Endothelial cell of umbilical vein (primary cell): ENCODE measurements at regions not wholly inside any gene's neighbourhood (a gene's known extent, or its start where the extent isn't known, plus 50 kb on each side); places are given as distances from the start of the nearest gene placed in this dataset.

Experiments used
- BruUV-seq: library from RNA; stranded (reverse); fragments of 400-500 nt; replicated peaks from 2 replicates; lab custom pipeline; 2021; lab: Mats Ljungman, UMichigan
- CTCF ChIA-PET: fragments of 300-600, 350-600 bp; sonication (Branson Sonifier 250); formaldehyde crosslinking; loops from one replicate; lab custom pipeline; 2021; ENCODE audit warnings: antibody characterized with exemption, inconsistent platforms; lab: Charles Lee
- POLR2A ChIA-PET: fragments of 300-600, 350-600 bp; sonication (Branson Sonifier 250); formaldehyde crosslinking; loops from one replicate; lab custom pipeline; 2021; ENCODE audit warnings: antibody characterized with exemption, inconsistent platforms; lab: Charles Lee
- DNase-seq: peaks from one replicate; pipeline ENCODE4 v3.0.0-alpha.2; 2011; ENCODE audit warnings: low read depth, low spot score
- FAIRE-seq: peaks from 2 replicates; lab custom pipeline; 2011; peaks lifted over from hg19 to GRCh38; lab: Jason Lieb, UNC
- H2AFZ ChIP-seq: 2 replicates; pipeline ENCODE4 v1.6.0; 2012; ENCODE audit warnings: low read depth, low read length, control low read depth, inconsistent platforms
- H3K27ac ChIP-seq: 2 replicates; pipeline ENCODE4 v1.5.1; 2011; ENCODE audit warnings: low read depth, mild to moderate bottlenecking, control low read depth, low read length, moderate library complexity; ENCODE audit not compliant: insufficient read depth
- H3K27me3 ChIP-seq, 2 experiments: 2 replicates each; pipeline versions ENCODE4 v1.6.0 to v1.6.1; 2011; ENCODE audit warnings: low read length in 2 of 2, mixed read lengths in 1 of 2; ENCODE audit not compliant: control insufficient read depth in 2 of 2, insufficient read depth in 2 of 2
- H3K36me3 ChIP-seq, 2 experiments: 2 replicates in 1 of 2; 3 replicates in 1 of 2; pipeline ENCODE4 v1.5.1; 2011; ENCODE audit warnings: low read length in 2 of 2, mild to moderate bottlenecking in 1 of 2, moderate library complexity in 1 of 2; ENCODE audit not compliant: control insufficient read depth in 2 of 2, insufficient read depth in 2 of 2; ENCODE audit errors: extremely low read depth in 1 of 2
- H3K4me1 ChIP-seq: 3 replicates; pipeline ENCODE4 v1.5.1; 2011; ENCODE audit warnings: mild to moderate bottlenecking, low read length; ENCODE audit not compliant: control insufficient read depth, insufficient read depth; ENCODE audit errors: extremely low read depth
- H3K4me2 ChIP-seq: 2 replicates; pipeline ENCODE4 v1.6.1; 2011; ENCODE audit warnings: low read length, control low read depth, mixed read lengths; ENCODE audit not compliant: insufficient read depth
- H3K4me3 ChIP-seq, 3 experiments: fragments of 200-600 bp in 1 of 3; sonication (generic), shearing (Covaris generic) in 1 of 3; replicated peaks in 1 of 3; 2 replicates each; pipeline ENCODE4 v1.5.1; 2011 to 2016; ENCODE audit warnings: control low read depth in 3 of 3, low read length in 3 of 3, mild to moderate bottlenecking in 2 of 3, inconsistent platforms in 1 of 3, low read depth in 1 of 3, moderate library complexity in 1 of 3; ENCODE audit not compliant: insufficient read depth in 1 of 3
- H3K79me2 ChIP-seq: 2 replicates; pipeline ENCODE4 v1.6.0; 2012; ENCODE audit warnings: low read length, inconsistent platforms; ENCODE audit not compliant: control insufficient read depth, insufficient read depth
- H3K9ac ChIP-seq: replicated peaks from 2 replicates; pipeline ENCODE3; 2011; ENCODE audit warnings: low read length, control low read depth; ENCODE audit not compliant: insufficient read depth; ENCODE audit errors: extremely low read depth
- H3K9me1 ChIP-seq: replicated peaks from 3 replicates; pipeline ENCODE4 v1.6.0; 2011; ENCODE audit warnings: mild to moderate bottlenecking, low read length; ENCODE audit not compliant: control insufficient read depth, insufficient read depth; ENCODE audit errors: extremely low read depth
- H3K9me3 ChIP-seq: replicated peaks from 2 replicates; pipeline ENCODE4 v1.5.1; 2012; ENCODE audit warnings: low read length, inconsistent platforms; ENCODE audit not compliant: control insufficient read depth, insufficient read depth
- H4K20me1 ChIP-seq: replicated peaks from 2 replicates; pipeline ENCODE3; 2011; ENCODE audit warnings: mild to moderate bottlenecking, low read length; ENCODE audit not compliant: control insufficient read depth, insufficient read depth; ENCODE audit errors: extremely low read depth
- EZH2 ChIP-seq: IDR thresholded peaks from 2 replicates; pipeline ENCODE4 v1.6.1; 2012; ENCODE audit warnings: borderline replicate concordance, low read depth, mild to moderate bottlenecking, moderate library complexity, low read length, inconsistent platforms; ENCODE audit not compliant: severe bottlenecking
- FOS ChIP-seq: IDR thresholded peaks from 2 replicates; pipeline ENCODE4 v1.6.1; 2011; ENCODE audit warnings: mild to moderate bottlenecking, low read length, moderate library complexity, borderline replicate concordance; ENCODE audit not compliant: insufficient read depth
- GATA2 ChIP-seq: IDR thresholded peaks from 2 replicates; pipeline ENCODE4 v1.7.0; 2011; ENCODE audit warnings: low read depth, mild to moderate bottlenecking, moderate library complexity, mixed read lengths, low read length; ENCODE audit not compliant: insufficient read length, insufficient read depth
- JUN ChIP-seq: IDR thresholded peaks from 2 replicates; pipeline ENCODE4 v1.6.1; 2011; ENCODE audit warnings: borderline replicate concordance, low read depth; ENCODE audit not compliant: insufficient read length, insufficient read depth
- MYC ChIP-seq: IDR thresholded peaks from one replicate; pipeline ENCODE4 v1.6.1; 2011; ENCODE audit warnings: mild to moderate bottlenecking, low read depth, low read length
- POLR2A ChIP-seq: IDR thresholded peaks from 2 replicates; pipeline ENCODE4 v1.6.1; 2012; ENCODE audit warnings: low read depth, mild to moderate bottlenecking, control low read depth, low read length
- POLR2AphosphoS5 ChIP-seq: IDR thresholded peaks from 2 replicates; pipeline ENCODE4 v1.6.1; 2012; ENCODE audit warnings: low read depth, mild to moderate bottlenecking, control low read depth, low read length, moderate library complexity; ENCODE audit not compliant: insufficient read depth
- dilution Hi-C: fragments of 300-500 bp; cut with MboI; formaldehyde crosslinking; loops from one replicate; pipeline ENCODE4 v1.15.0; 2019; ENCODE audit warnings: low sequenced_read_pairs; ENCODE audit not compliant: extremely low pct_ligation_motif_present
- intact Hi-C: fragments of 100-400 bp; cut with micrococcal nuclease; formaldehyde crosslinking; loops from one replicate; pipeline ENCODE4 v1.10.0; 2022
- TF ChIP-seq, protein P1 (sequence below): IDR thresholded peaks from 2 replicates; pipeline ENCODE4 v1.6.1; 2011; ENCODE audit not compliant: insufficient read depth, insufficient read length
- TF ChIP-seq, protein P2 (sequence below), 2 donors: IDR thresholded peaks; 1 replicate in 1 of 2; 2 replicates in 1 of 2; pipeline ENCODE4 v1.5.1; 2011; ENCODE audit warnings: low read length in 2 of 2, mild to moderate bottlenecking in 2 of 2, moderate library complexity in 2 of 2, control low read depth in 1 of 2, inconsistent platforms in 1 of 2, low read depth in 1 of 2; ENCODE audit not compliant: insufficient read depth in 1 of 2; ENCODE audit errors: extremely low read depth in 1 of 2

DNA sequence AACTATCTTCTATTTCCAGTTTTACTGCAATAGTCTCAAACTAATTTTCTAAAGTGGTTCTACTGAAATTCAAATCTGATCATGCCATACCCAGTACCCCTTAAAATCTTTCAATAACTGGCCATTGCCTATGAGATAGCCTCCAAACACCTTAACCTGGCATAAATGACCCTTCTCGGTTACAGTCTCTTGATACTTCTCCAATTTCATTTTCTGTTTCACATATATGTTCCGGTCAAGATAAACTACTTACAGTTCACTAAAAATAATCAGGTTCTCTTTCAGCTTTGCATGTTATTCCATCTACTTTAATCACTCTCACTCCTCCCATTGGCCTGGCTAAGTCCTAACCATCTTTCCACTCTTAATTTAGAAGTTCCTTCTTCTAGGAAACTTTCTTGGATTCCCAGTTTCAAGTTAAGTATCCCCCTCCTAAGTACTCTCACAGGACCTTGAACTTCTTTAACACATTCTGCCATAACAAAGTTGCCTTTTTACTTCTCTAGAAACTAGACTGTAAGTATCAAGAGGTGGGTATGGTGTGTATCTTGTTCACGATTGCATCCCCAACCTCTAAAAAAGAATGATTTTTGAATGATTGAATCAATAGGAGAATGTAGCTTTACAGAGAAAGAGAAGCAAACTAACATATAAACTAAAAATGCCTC is 110.2 kb upstream of the RBBP8 start:
- H3K27ac ChIP-seq, result no peak overlapping the region
- ChIA-PET POLR2A (no interaction called here), CTCF (interaction anchor here (1.6 to 1.7 kb wide), 2 partner anchors 9 to 160 kb away, joined by 5 read pairs; no protein-coding TSS in a partner anchor)
- no peaks in the 10 kb centered on the region for H4K20me1 ChIP-seq
- intact Hi-C loops, result no loop called here
- no peak overlapping the region for H3K4me3 ChIP-seq
- TF ChIP-seq EZH2 (no peak), POLR2A (no peak)
- H3K27me3 ChIP-seq, result peaks cover 50 to 83% of the 10 kb centered on the region in 2 experiments
- no peak overlapping the region for H3K9ac ChIP-seq
- no peaks in the 10 kb centered on the region for H3K36me3 ChIP-seq
- no peaks in the 10 kb centered on the region for H3K9me3 ChIP-seq
- dilution Hi-C loops, result no loop called here
- no peak overlapping the region for H3K4me2 ChIP-seq
- DNase-seq (no peak), FAIRE-seq (no peak)
- no peaks in the 10 kb centered on the region for H3K79me2 ChIP-seq
- no peaks in the 10 kb centered on the region for H3K4me1 ChIP-seq
- no peak overlapping the region for H2AFZ ChIP-seq
- BruUV-seq, result no TSS peak
- no peaks in the 10 kb centered on the region for H3K9me1 ChIP-seq

DNA sequence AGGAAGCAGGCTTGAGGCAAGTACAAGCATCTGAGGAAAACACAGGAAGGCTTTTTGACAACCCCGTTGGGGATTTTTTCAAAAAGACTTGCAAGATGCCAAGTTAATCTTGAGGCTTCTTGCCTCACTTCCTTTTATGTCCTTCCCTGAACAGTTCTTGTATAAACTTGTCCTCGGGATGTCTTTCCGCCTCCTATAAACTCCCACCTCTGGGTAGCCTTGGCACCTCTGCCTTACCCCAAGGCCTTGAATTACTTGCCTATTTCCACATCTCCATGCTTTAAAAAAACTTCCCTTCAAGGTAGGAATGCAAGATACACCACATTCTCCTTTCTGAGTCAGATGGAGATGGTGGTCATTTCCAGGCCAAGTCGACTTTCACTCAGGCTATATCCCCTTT is 106.4 kb upstream of the RBBP8 start:
- DNase-seq, result no peak
- Histone ChIP-seq H3K4me1 (no peaks in the 10 kb centered on the region), H3K4me2 (no peak overlapping the region), H3K27ac (no peak overlapping the region), H4K20me1 (no peaks in the 10 kb centered on the region), H3K9me3 (no peaks in the 10 kb centered on the region), H2AFZ (no peak overlapping the region), H3K79me2 (no peaks in the 10 kb centered on the region), H3K9ac (no peak overlapping the region), H3K9me1 (no peaks in the 10 kb centered on the region), H3K4me3 (no peak overlapping the region), H3K36me3 (no peaks in the 10 kb centered on the region), H3K27me3 (peaks cover 68 to 86% of the 10 kb centered on the region in 2 experiments)
- ChIA-PET CTCF (interaction anchor here (1.0 kb wide), 1 partner anchor 13 kb away, joined by 3 read pairs; no protein-coding TSS in a partner anchor), POLR2A (no interaction called here)
- TF ChIP-seq, protein P1, sequence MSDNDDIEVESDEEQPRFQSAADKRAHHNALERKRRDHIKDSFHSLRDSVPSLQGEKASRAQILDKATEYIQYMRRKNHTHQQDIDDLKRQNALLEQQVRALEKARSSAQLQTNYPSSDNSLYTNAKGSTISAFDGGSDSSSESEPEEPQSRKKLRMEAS, result no peak
- TF ChIP-seq GATA2 (no peak), POLR2AphosphoS5 (no peak), JUN (no peak), MYC (no peak), EZH2 (no peak), FOS (no peak), POLR2A (no peak)
- TF ChIP-seq, protein P2, sequence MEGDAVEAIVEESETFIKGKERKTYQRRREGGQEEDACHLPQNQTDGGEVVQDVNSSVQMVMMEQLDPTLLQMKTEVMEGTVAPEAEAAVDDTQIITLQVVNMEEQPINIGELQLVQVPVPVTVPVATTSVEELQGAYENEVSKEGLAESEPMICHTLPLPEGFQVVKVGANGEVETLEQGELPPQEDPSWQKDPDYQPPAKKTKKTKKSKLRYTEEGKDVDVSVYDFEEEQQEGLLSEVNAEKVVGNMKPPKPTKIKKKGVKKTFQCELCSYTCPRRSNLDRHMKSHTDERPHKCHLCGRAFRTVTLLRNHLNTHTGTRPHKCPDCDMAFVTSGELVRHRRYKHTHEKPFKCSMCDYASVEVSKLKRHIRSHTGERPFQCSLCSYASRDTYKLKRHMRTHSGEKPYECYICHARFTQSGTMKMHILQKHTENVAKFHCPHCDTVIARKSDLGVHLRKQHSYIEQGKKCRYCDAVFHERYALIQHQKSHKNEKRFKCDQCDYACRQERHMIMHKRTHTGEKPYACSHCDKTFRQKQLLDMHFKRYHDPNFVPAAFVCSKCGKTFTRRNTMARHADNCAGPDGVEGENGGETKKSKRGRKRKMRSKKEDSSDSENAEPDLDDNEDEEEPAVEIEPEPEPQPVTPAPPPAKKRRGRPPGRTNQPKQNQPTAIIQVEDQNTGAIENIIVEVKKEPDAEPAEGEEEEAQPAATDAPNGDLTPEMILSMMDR (IDR thresholded peaks at IDR 0.05; ENCODE audit: extremely low read depth in 1 of 2, insufficient read depth in 1 of 2, low read depth in 1 of 2, low read length in 2 of 2), result no peak
- BruUV-seq, result no TSS peak
- no peak for FAIRE-seq
- intact Hi-C loops, result no loop called here
- dilution Hi-C loops, result no loop called here
